ENCODE measurements at regions not wholly inside any gene's neighbourhood (a gene's known extent, or its start where the extent isn't known, plus 50 kb on each side); places are given as distances from the start of the nearest gene placed in this dataset.

- intact Hi-C loops (cut with micrococcal nuclease; ENCODE audit: unreplicated experiment) = loop anchor here (5.0 kb wide), 1 partner anchor 262 kb away; no protein-coding TSS in a partner anchor
Measured at GRCh38 chr2:234285541-234285940, 211.3 kb downstream of the ARL4C start.

More at GRCh38 chr2:234285541-234285940, 211.3 kb downstream of the ARL4C start:
- H2AFZ ChIP-seq (ENCODE audit: low read length) = no peak overlapping the region
- no peaks in the 10 kb centered on the region for H3K9me3 ChIP-seq (ENCODE audit: low read length)
- TF ChIP-seq ZNF614 (CRISPR knock-in tag; IDR thresholded peaks at IDR 0.05; ENCODE audit: borderline replicate concordance) = no peak
- TF ChIP-seq SNAPC2 (CRISPR knock-in tag; IDR thresholded peaks at IDR 0.05) = no peak
- TF ChIP-seq HHEX (CRISPR knock-in tag; IDR thresholded peaks at IDR 0.05) = no peak
- no peak for TF ChIP-seq KLF16 (CRISPR knock-in tag; IDR thresholded peaks at IDR 0.05)
- TF ChIP-seq NFIC (IDR thresholded peaks at IDR 0.05; ENCODE audit: low read length) = no peak
- TF ChIP-seq ZBTB7B (CRISPR knock-in tag; IDR thresholded peaks at IDR 0.05) = no peak
- no peak for TF ChIP-seq ZZZ3 (CRISPR knock-in tag; IDR thresholded peaks at IDR 0.05; ENCODE audit: borderline replicate concordance)
- no peak for TF ChIP-seq SMAD1 (CRISPR knock-in tag; IDR thresholded peaks at IDR 0.05; ENCODE audit: borderline replicate concordance, low read depth)
- TF ChIP-seq DPF2 (CRISPR knock-in tag; IDR thresholded peaks at IDR 0.05; ENCODE audit: borderline replicate concordance, low read depth) = no peak
- TF ChIP-seq SMYD3 (CRISPR knock-in tag; IDR thresholded peaks at IDR 0.05) = no peak
- TF ChIP-seq MAFG (CRISPR knock-in tag; IDR thresholded peaks at IDR 0.05) = no peak
- no peak for TF ChIP-seq ZBTB21 (CRISPR knock-in tag; IDR thresholded peaks at IDR 0.05)
- no peak for TF ChIP-seq ATF7 (IDR thresholded peaks at IDR 0.05)
- no peak for TF ChIP-seq ATF7 (CRISPR knock-in tag; IDR thresholded peaks at IDR 0.05)
- TF ChIP-seq ZUFSP (CRISPR knock-in tag; IDR thresholded peaks at IDR 0.05; ENCODE audit: borderline replicate concordance) = no peak
- TF ChIP-seq SATB2 (CRISPR knock-in tag; IDR thresholded peaks at IDR 0.05) = no peak
- H4K20me1 ChIP-seq (ENCODE audit: insufficient read depth, low read length) = no peaks in the 10 kb centered on the region
- ATAC-seq (no peak), DNase-seq (ENCODE audit: low spot score) (no peak), FAIRE-seq (no peak)
- no peaks in the 10 kb centered on the region for H3K79me2 ChIP-seq (ENCODE audit: insufficient read depth, low read length)
- CTCF ChIA-PET (ENCODE audit: low intra/inter-chr PET ratio, low total read pairs) = no interaction called here
- no peak overlapping the region for H3K4me3 ChIP-seq (replicated peaks in 1 of 3; ENCODE audit: insufficient read depth in 1 of 3, low read depth in 2 of 3, low read length in 3 of 3)
- H3K36me3 ChIP-seq (replicated peaks in 1 of 2; ENCODE audit: control insufficient read depth in 1 of 2, insufficient read depth in 2 of 2, low read length in 2 of 2) = no peaks in the 10 kb centered on the region
- POLR2A ChIA-PET = no interaction called here
- H3K4me1 ChIP-seq (ENCODE audit: insufficient read depth, low read length) = no peaks in the 10 kb centered on the region
- H3K4me2 ChIP-seq (ENCODE audit: low read depth, low read length) = no peak overlapping the region
- H3K27me3 ChIP-seq (ENCODE audit: control insufficient read depth in 1 of 2, insufficient read depth in 2 of 2, low read length in 2 of 2) = no peaks in the 10 kb centered on the region
- WGBS (ENCODE audit: low lambda C conversion rate) = 16% methylated on average over 1 of the region's 1 CpG
- in situ Hi-C loops (cut with HindIII; ENCODE audit: extremely low pct_ligation_motif_present, low pct_unique_long_range_greater_than_20kb) = loop anchor here (10.0 kb wide), 1 partner anchor 829 kb away; no protein-coding TSS in a partner anchor
- H3K27ac ChIP-seq (ENCODE audit: extremely low read length, insufficient read depth, low read length) = no peak overlapping the region
- no TSS peak for BruUV-seq (replicated peaks)
- no peak overlapping the region for H3K9ac ChIP-seq (ENCODE audit: insufficient read depth, low read depth, low read length)

Data from HepG2 (cell line).